PC-9 (cell line): ENCODE measurements at regions not wholly inside any gene's neighbourhood (a gene's known extent, or its start where the extent isn't known, plus 50 kb on each side); places are given as distances from the start of the nearest gene placed in this dataset.

Experiments
- BruUV-seq: library from RNA; stranded (reverse); fragments of 400-500 nt; replicated peaks from 2 replicates; lab custom pipeline; 2021; lab: Mats Ljungman, UMichigan
- CTCF ChIA-PET: fragments of 300-600 bp; sonication (Branson Sonifier 250); formaldehyde crosslinking; loops from one replicate; lab custom pipeline; 2022; ENCODE audit warnings: antibody characterized with exemption; lab: Charles Lee
- POLR2A ChIA-PET: fragments of 300-600 bp; sonication (Branson Sonifier 250); formaldehyde crosslinking; loops from one replicate; lab custom pipeline; 2022; ENCODE audit warnings: antibody characterized with exemption; ENCODE audit not compliant: unreplicated experiment; lab: Charles Lee
- DNase-seq, 2 experiments: peaks; one replicate each; pipeline versions ENCODE4 v3.0.0 to v3.0.0-alpha.2; 2015 to 2022; ENCODE audit warnings: mixed read lengths in 1 of 2
- H2AFZ ChIP-seq: fragments of 200-600 bp; sonication (generic); 2 replicates; pipeline ENCODE4 v1.8.1; 2017; ENCODE audit warnings: antibody characterized with exemption
- H3F3A ChIP-seq: fragments of 200-600 bp; sonication (generic); 2 replicates; pipeline ENCODE4 v1.8.1; 2017; ENCODE audit warnings: antibody characterized with exemption, mild to moderate bottlenecking, low read depth; ENCODE audit not compliant: insufficient read depth
- H3K27ac ChIP-seq: fragments of 200-600 bp; sonication (generic); 2 replicates; pipeline ENCODE4 v1.6.1; 2016; ENCODE audit warnings: mixed run types
- H3K27me3 ChIP-seq: fragments of 200-600 bp; sonication (generic); 2 replicates; pipeline ENCODE4 v1.6.1; 2016; ENCODE audit warnings: low read depth, mixed run types; ENCODE audit not compliant: insufficient read depth
- H3K36me3 ChIP-seq: fragments of 200-600 bp; sonication (generic); 2 replicates; pipeline ENCODE4 v1.6.1; 2016; ENCODE audit warnings: low read depth, mixed run types
- H3K4me1 ChIP-seq: fragments of 200-600 bp; sonication (generic); replicated peaks from 2 replicates; pipeline ENCODE4 v1.6.1; 2016; ENCODE audit warnings: mixed run types; ENCODE audit not compliant: insufficient read depth
- H3K4me2 ChIP-seq: fragments of 200-600 bp; sonication (generic); 2 replicates; pipeline ENCODE4 v1.6.1; 2017; ENCODE audit warnings: mixed run types
- H3K4me3 ChIP-seq: fragments of 200-600 bp; sonication (generic); 2 replicates; pipeline ENCODE4 v1.6.1; 2016; ENCODE audit warnings: mixed run types
- H3K79me2 ChIP-seq: fragments of 200-600 bp; sonication (generic); 2 replicates; pipeline ENCODE4 v1.6.1; 2017; ENCODE audit warnings: low read depth, mixed run types
- H3K9me2 ChIP-seq: fragments of 200-600 bp; sonication (generic); 2 replicates; pipeline ENCODE4 v1.8.1; 2017; ENCODE audit warnings: mild to moderate bottlenecking; ENCODE audit not compliant: insufficient read depth
- H3K9me3 ChIP-seq: fragments of 200-600 bp; sonication (generic); 2 replicates; pipeline ENCODE4 v1.8.1; 2016; ENCODE audit warnings: low read depth; ENCODE audit not compliant: insufficient read depth
- H4K20me1 ChIP-seq: fragments of 200-600 bp; sonication (generic); 2 replicates; pipeline ENCODE4 v1.8.1; 2017; ENCODE audit not compliant: insufficient read depth
- CTCF ChIP-seq: fragments of 200-600 bp; sonication (generic); conservative IDR thresholded peaks from 2 replicates; pipeline ENCODE4 v1.6.1; 2017; ENCODE audit warnings: mixed run types, antibody characterized with exemption, mild to moderate bottlenecking, moderate library complexity
- EZH2 ChIP-seq: fragments of 200-600 bp; sonication (generic); IDR thresholded peaks from 2 replicates; pipeline ENCODE4 v1.8.0; 2017; ENCODE audit warnings: antibody characterized with exemption, low read depth
- intact Hi-C: fragments of 100-400 bp; cut with micrococcal nuclease; formaldehyde crosslinking; loops from one replicate; pipeline ENCODE4 v1.10.0; 2022; ENCODE audit not compliant: unreplicated experiment

GRCh38 chr21:24470852-24471251, 1136.4 kb downstream of the MRPL39 start:
- Histone ChIP-seq H3K27me3 (no peaks in the 10 kb centered on the region), H3K4me3 (no peak overlapping the region), H3K4me2 (no peak overlapping the region), H3K79me2 (no peaks in the 10 kb centered on the region), H2AFZ (no peak overlapping the region), H3K36me3 (no peaks in the 10 kb centered on the region), H4K20me1 (no peaks in the 10 kb centered on the region), H3F3A (no peaks in the 10 kb centered on the region), H3K4me1 (no peaks in the 10 kb centered on the region), H3K27ac (no peak overlapping the region), H3K9me3 (no peaks in the 10 kb centered on the region), H3K9me2 (no peaks in the 10 kb centered on the region)
- ChIA-PET POLR2A (no interaction called here), CTCF (no interaction called here)
- BruUV-seq: no TSS peak
- DNase-seq: no peak
- TF ChIP-seq EZH2: no peak
- no peak for TF ChIP-seq CTCF
- intact Hi-C loops: no loop called here

- no peak overlapping the region for H3K27ac ChIP-seq
- ChIA-PET POLR2A (no interaction called here), CTCF (no interaction called here)
- no peak overlapping the region for H3K4me2 ChIP-seq
- no TSS peak for BruUV-seq
- TF ChIP-seq EZH2 (no peak), CTCF (no peak)
- no peaks in the 10 kb centered on the region for H3K79me2 ChIP-seq
- intact Hi-C loops: no loop called here
- H3K4me1 ChIP-seq: no peaks in the 10 kb centered on the region
- no peak for DNase-seq
- no peaks in the 10 kb centered on the region for H3K36me3 ChIP-seq
- H3K9me3 ChIP-seq: no peaks in the 10 kb centered on the region
- no peaks in the 10 kb centered on the region for H4K20me1 ChIP-seq
- no peak overlapping the region for H3K4me3 ChIP-seq
- no peaks in the 10 kb centered on the region for H3K27me3 ChIP-seq
- H3F3A ChIP-seq: no peaks in the 10 kb centered on the region
- H3K9me2 ChIP-seq: no peaks in the 10 kb centered on the region
- no peak overlapping the region for H2AFZ ChIP-seq
Measured at GRCh38 chr21:24456358-24456757, 1150.9 kb downstream of the MRPL39 start.

- ChIA-PET CTCF (no interaction called here), POLR2A (no interaction called here)
- Histone ChIP-seq H3K36me3 (no peaks in the 10 kb centered on the region), H3K27me3 (no peaks in the 10 kb centered on the region), H3K9me3 (no peaks in the 10 kb centered on the region), H2AFZ (no peak overlapping the region), H3F3A (no peaks in the 10 kb centered on the region), H3K9me2 (no peaks in the 10 kb centered on the region), H3K4me1 (no peaks in the 10 kb centered on the region), H3K79me2 (no peaks in the 10 kb centered on the region), H3K27ac (no peak overlapping the region), H3K4me3 (no peak overlapping the region), H4K20me1 (no peaks in the 10 kb centered on the region), H3K4me2 (no peak overlapping the region)
- TF ChIP-seq EZH2: no peak
- TF ChIP-seq CTCF: no peak
- intact Hi-C loops: no loop called here
- DNase-seq: no peak
- no TSS peak for BruUV-seq
Measured at GRCh38 chr21:24450119-24450518, 1157.2 kb downstream of the MRPL39 start.
